HCT116 (cell line): ENCODE measurements at regions not wholly inside any gene's neighbourhood (a gene's known extent, or its start where the extent isn't known, plus 50 kb on each side); places are given as distances from the start of the nearest gene placed in this dataset.

Experiments used
- ELF1 ChIP-seq: IDR thresholded peaks from 2 replicates; pipeline ENCODE4 v1.6.1; 2012; ENCODE audit warnings: low read depth, borderline replicate concordance
- EZH2 ChIP-seq: fragments of 200-600 bp; sonication (generic); IDR thresholded peaks from 2 replicates; pipeline ENCODE4 v1.6.1; 2017; ENCODE audit warnings: antibody characterized with exemption, mixed run types
- FOSL1 ChIP-seq: IDR thresholded peaks from 2 replicates; pipeline ENCODE4 v1.6.1; 2012; ENCODE audit warnings: low read depth
- MAX ChIP-seq: IDR thresholded peaks from 2 replicates; pipeline ENCODE4 v1.6.1; 2012
- POLR2A ChIP-seq: IDR thresholded peaks from 2 replicates; pipeline ENCODE4 v1.7.0; 2011; ENCODE audit warnings: borderline replicate concordance; ENCODE audit not compliant: insufficient read depth, insufficient read length; ENCODE audit errors: extremely low read depth
- POLR2AphosphoS5 ChIP-seq: IDR thresholded peaks from 2 replicates; pipeline ENCODE4 v1.6.1; 2011; ENCODE audit warnings: mild to moderate bottlenecking, low read depth, low read length, moderate library complexity
- RAD21 ChIP-seq: IDR thresholded peaks from 2 replicates; pipeline ENCODE4 v1.6.1; 2012; ENCODE audit warnings: low read depth, mild to moderate bottlenecking
- SRF ChIP-seq: IDR thresholded peaks from 2 replicates; pipeline ENCODE4 v1.6.1; 2012; ENCODE audit warnings: low read depth
- YY1 ChIP-seq: IDR thresholded peaks from 2 replicates; pipeline ENCODE4 v1.6.1; 2011; ENCODE audit warnings: low read length, low read depth, moderate library complexity, mild to moderate bottlenecking; ENCODE audit not compliant: insufficient replicate concordance; ENCODE audit errors: extremely low read depth
- ZNF274 ChIP-seq: fragments of 200-500 bp; sonication (Bioruptor generic); IDR thresholded peaks from 2 replicates; pipeline ENCODE4 v1.6.1; 2014; ENCODE audit warnings: mild to moderate bottlenecking, low read depth, low read length, inconsistent platforms
- TF ChIP-seq, protein P1 (sequence below), 3 experiments: fragments of 200-600 bp in 1 of 3; sonication (generic) in 1 of 3; IDR thresholded peaks in 2 of 3; conservative IDR thresholded peaks in 1 of 3; 2 replicates each; pipeline ENCODE4 v1.5.1; 2012 to 2017; ENCODE audit warnings: low read depth in 2 of 3, low read length in 2 of 3, antibody characterized with exemption in 1 of 3, borderline replicate concordance in 1 of 3, control low read depth in 1 of 3, mild to moderate bottlenecking in 1 of 3, mixed read lengths in 1 of 3, mixed run types in 1 of 3, moderate library complexity in 1 of 3; ENCODE audit not compliant: insufficient read depth in 1 of 3
- TF ChIP-seq, protein P2 (sequence below): IDR thresholded peaks from 2 replicates; pipeline ENCODE4 v1.6.1; 2012; ENCODE audit warnings: low read depth

DNA sequence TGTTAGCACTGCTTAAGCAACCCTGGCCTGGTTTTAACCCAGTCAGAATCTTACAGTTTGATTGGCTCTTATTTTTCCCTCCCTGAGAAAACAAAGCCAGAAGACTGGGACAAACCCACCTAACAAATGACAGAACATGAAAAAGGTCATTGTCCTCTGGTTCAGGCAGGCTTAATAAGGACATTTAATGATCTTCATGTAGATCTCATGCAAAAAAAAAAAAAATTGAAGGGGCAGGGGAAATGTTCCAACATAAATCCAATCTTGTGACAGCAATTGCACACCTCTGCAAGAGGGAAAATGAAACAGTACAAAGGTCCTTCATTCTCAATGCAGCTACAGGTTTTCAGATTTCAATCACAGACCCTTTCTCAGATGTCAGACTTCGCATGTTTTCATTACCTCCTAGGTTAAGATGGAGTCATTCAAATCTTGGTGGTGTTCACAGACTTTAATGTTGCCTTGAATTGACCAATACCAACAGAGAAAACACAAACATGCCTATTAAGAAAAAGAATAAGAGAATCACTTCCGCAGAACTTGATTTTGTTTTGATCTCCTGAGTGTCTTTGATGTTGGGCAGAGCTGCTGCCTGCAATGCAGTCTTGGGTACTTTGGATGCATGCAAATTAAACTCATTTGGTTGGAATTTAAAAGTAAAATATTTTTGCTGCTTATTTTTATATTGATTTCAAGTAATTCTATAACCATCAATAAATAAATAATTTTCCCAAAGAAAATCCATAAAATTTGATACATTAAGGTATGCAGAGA is 359.0 kb downstream of the BTG1 start:
- TF ChIP-seq POLR2A (no peak), YY1 (no peak), RAD21 (no peak), POLR2AphosphoS5 (no peak), ELF1 (no peak), EZH2 (no peak), ZNF274 (no peak), FOSL1 (no peak), MAX (no peak), SRF (no peak)
- TF ChIP-seq, protein P1, sequence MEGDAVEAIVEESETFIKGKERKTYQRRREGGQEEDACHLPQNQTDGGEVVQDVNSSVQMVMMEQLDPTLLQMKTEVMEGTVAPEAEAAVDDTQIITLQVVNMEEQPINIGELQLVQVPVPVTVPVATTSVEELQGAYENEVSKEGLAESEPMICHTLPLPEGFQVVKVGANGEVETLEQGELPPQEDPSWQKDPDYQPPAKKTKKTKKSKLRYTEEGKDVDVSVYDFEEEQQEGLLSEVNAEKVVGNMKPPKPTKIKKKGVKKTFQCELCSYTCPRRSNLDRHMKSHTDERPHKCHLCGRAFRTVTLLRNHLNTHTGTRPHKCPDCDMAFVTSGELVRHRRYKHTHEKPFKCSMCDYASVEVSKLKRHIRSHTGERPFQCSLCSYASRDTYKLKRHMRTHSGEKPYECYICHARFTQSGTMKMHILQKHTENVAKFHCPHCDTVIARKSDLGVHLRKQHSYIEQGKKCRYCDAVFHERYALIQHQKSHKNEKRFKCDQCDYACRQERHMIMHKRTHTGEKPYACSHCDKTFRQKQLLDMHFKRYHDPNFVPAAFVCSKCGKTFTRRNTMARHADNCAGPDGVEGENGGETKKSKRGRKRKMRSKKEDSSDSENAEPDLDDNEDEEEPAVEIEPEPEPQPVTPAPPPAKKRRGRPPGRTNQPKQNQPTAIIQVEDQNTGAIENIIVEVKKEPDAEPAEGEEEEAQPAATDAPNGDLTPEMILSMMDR (IDR thresholded peaks at IDR 0.05 in 2 of 3, conservative IDR thresholded peaks at IDR 0.05 in 1 of 3; ENCODE audit: borderline replicate concordance in 1 of 3, insufficient read depth in 1 of 3, low read depth in 2 of 3, low read length in 2 of 3): no peak
- TF ChIP-seq, protein P2, sequence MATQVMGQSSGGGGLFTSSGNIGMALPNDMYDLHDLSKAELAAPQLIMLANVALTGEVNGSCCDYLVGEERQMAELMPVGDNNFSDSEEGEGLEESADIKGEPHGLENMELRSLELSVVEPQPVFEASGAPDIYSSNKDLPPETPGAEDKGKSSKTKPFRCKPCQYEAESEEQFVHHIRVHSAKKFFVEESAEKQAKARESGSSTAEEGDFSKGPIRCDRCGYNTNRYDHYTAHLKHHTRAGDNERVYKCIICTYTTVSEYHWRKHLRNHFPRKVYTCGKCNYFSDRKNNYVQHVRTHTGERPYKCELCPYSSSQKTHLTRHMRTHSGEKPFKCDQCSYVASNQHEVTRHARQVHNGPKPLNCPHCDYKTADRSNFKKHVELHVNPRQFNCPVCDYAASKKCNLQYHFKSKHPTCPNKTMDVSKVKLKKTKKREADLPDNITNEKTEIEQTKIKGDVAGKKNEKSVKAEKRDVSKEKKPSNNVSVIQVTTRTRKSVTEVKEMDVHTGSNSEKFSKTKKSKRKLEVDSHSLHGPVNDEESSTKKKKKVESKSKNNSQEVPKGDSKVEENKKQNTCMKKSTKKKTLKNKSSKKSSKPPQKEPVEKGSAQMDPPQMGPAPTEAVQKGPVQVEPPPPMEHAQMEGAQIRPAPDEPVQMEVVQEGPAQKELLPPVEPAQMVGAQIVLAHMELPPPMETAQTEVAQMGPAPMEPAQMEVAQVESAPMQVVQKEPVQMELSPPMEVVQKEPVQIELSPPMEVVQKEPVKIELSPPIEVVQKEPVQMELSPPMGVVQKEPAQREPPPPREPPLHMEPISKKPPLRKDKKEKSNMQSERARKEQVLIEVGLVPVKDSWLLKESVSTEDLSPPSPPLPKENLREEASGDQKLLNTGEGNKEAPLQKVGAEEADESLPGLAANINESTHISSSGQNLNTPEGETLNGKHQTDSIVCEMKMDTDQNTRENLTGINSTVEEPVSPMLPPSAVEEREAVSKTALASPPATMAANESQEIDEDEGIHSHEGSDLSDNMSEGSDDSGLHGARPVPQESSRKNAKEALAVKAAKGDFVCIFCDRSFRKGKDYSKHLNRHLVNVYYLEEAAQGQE: no peak
